Stimulated activated CD8-positive, alpha-beta memory T cell treated with anti-CD3 and anti-CD28 coated beads, Interleukin-4, amount 100 ng/mL, for 48 hours (primary cell): ENCODE measurements at regions not wholly inside any gene's neighbourhood (a gene's known extent, or its start where the extent isn't known, plus 50 kb on each side); places are given as distances from the start of the nearest gene placed in this dataset.

Experiments used
- DNase-seq: peaks from one replicate; pipeline ENCODE4 v3.0.0-alpha.2; 2020

DNA sequence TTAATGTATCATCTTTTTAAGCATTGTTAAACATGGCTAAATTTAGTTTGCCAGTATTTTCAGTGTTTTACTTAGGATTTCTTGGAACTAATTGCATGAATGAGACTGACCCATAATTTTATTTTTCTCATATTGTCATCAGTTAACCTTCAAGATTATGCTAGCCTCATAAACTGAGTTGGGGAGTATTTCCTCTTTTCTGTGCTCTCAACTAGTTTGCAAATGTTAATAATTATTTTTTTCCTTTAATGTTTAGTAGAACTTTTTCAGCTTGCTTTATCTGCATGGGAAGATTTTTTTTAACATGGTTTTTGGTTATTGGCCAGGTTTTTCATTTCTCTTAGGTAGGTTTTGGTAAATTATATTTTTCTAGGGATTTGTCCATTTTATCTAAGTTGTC, 235.4 kb upstream of the SESN3 start:
- no peak for DNase-seq

DNA sequence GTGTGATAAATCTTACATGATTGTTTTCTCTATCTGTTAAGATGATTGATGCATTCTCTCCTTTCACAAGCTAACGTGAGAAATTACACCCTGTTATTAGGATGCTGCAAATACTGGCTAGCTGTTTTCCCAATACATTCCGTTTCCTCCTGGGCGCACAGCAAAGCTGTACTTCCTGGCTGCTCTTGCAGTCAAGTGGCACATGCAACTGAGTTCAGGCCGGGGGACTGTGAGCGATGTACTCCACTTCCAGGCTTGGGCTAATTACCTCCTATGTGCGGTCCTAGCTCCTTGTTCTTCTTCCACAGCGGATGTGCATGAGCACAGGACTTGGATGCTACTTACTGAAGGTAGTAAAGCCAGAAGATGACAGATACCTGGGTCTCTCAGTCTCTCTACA, 234.9 kb upstream of the SESN3 start:
- DNase-seq, result no peak

DNA sequence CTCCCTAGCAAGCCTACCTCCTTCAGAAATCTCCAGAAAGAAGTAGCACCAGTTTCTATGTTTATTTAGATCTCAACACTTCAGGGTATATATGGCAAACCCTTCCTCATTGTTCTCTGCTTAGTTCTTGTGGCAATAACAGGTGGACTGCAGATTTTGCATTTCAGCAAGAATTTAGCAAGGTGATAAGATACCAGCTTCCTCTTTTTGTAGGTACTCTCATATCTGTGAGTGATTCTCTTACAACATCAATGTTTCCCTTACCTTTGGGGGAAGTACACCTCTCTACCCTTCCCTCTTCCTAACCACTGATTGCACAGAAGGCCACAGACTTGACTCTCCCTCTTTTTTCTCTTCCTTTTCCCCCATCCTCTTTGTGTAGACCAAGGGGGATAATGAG, 230.9 kb upstream of the SESN3 start:
- no peak for DNase-seq

DNA sequence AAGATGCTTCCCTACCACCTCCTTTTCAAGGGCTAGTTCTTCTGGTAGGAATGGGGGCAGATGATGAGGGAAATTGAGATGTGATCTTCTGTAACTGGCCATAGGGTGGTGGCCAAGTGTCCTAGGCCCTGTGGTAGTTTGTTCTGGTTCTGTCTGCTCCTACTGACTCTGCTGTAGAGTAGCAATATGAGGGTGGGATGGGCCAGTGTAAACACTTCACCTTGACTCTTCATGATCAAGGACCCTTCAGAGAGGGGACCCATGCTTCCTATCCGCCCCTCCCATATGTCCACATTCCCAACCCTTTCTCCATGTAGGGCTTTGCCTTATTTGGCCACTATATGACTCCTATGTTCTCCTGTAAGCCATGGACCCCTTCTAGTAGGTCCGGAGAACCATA, 230.3 kb upstream of the SESN3 start:
- no peak for DNase-seq

DNA sequence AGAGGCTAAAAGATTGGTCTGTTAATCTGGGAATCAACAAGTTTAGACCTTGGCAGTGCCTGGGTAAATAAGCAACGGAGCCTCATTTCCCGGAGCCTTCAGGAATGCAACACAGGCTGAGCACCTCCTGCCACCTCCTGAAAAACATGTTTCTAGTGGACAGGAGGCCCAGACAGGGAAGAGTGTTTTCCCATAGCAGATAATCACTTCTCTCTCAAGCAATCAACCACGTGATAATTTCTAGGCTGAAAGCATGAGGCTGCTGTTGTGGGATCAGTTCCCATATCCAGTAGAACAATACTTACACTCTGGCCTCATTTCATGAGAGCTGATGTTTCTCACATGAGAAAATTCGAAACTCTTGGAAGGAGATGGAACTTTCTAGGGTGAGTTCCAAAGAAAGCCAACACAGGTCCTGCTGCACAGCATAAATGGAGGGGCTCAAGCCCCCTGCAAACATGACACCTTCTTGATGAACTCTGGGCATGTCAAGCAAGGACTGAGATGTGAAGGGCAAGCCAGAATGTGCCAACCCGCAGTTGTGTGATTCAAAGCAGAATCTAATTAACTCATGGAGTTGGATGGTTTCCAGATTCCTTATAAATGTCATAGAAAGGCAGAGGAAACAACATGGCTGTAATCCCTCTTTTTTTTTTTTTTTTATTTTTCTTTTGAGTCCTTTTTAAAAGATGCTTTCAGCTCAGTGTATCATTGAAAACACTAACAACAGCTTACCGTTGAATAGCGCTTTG, 228.5 kb upstream of the SESN3 start:
- DNase-seq, result no peak

DNA sequence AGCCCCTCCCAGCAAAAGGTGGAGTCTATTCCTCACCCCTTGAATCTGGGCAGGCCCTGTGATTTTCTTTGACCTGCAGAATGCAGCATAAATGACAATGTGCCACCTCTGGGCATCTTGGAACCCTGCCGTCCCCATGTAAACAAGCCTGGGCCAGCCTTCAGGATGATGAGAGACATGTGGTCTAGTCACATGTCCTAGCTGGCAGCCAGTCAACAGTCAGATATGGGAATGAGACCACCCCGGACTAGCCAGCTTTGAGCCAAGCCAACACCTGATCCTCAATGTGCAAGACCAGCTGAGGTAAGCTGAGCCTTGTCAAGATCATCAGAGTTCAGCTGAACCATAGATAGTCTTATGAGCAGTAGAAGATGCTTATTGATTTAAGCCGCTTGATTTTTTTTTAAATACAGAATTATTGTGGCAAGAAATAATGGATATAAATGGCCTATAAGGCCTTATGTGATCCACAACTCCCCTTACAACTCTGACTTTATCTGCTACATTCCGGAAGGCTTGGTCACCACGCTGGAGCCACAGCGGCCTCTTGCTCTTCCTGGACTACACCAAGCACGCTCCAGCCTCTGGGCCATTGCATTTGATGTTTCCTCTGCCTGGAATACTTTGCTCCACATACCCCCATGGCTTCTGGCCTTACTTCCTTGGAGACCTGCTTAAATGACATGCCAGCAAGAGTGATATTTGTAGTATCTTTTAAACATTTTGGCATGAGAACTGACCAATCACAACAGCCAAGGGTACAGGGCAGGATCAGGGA, 225.9 kb upstream of the SESN3 start:
- no peak for DNase-seq

DNA sequence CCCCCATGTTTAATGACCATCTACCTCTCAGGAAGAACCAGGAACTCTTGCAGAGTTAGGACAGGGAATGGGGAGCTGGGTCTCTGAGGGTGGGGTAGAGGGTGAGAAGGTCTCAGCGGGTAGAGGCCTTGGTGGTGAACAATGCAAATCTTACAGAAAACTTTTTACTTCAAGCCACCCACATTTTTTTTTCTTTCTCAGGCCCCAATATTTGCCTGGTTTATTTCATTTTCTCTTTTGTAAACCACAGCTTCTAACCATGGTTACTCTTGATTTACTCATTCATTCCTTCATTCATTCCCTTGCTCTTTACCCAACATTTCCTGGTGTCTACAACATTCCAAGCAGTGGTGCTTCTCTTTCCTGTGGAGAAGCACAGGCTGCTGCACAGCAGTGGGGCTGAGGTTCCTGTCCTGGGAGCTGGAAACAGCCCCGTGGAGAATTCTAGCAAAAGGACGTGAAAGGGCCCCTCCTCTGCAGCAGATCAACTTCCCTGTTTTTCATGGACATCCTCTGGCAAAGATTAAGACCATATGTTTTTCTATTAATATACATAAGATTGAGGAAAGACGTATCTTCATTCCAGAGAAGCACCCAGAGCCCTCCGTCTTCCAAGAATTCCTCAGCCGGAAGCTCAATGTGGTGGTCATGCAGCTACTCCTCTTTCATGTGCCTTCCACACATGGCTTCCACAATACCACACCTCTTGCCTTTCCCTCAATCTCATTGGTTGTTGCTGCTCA, 224.4 kb upstream of the SESN3 start:
- DNase-seq, result no peak

DNA sequence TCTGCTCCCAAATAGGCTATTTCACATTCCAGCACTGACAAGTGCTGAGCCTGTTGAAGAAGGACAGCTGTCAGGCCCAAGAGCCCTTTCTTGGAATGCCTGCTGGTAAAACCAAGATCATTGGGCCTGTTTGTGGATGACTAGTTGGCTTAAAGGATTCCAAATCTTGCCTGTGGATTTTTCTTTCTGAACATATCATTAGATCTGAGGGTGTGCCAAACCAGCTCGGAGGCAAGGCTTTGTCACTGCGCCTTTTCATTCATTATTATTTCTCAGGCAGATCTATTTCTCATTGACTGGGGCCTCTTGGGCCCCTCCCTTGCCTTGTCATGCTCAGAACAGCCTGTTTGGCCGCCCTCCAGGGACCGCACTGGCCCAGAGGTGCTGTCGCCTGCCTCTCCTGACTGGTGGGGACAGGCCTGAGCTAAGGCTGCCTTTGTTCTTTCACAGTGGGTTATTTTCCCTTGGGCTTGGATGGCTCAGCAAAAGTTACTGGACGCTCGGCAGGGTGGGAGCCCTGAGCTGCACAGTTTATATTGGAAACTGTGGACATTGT, 222.7 kb upstream of the SESN3 start:
- DNase-seq, result no peak

DNA sequence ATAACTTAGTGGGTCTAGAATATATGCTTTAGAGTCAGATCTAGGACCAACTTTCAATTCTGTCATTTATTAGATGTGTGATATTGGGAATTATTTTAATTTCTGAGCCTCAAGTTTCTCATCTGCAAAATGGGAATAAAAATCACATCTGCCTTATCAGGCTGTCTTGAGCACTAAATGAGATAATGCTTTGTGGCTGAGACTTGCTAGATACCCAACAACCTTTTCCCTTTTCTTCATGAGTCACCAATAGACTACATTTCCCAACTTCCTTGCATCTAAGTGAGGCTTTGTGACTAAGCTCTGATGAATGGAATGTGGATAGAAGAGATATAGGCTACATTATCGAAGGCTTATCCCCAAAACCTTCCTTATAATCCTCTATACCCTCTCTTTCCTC, 220.7 kb upstream of the SESN3 start:
- DNase-seq, result no peak

DNA sequence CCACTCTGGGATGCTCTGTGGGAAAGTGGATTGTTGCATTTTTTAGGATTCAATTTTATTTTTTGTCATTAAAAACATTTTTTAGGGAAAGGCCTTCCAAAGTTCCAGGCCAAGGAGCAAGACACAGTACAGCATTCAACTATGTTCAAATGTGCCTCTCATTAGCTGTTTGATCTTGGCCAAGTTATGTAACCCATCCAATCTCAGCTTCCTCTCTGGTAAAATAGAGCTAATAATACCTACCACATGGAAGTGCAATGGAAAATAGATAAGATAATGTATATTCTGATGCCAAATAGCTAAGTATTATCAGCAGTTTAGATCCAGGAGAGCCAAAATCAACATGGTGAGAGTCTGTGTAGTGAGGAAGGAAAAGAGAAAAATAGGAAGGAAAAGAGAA, 220.3 kb upstream of the SESN3 start:
- no peak for DNase-seq

DNA sequence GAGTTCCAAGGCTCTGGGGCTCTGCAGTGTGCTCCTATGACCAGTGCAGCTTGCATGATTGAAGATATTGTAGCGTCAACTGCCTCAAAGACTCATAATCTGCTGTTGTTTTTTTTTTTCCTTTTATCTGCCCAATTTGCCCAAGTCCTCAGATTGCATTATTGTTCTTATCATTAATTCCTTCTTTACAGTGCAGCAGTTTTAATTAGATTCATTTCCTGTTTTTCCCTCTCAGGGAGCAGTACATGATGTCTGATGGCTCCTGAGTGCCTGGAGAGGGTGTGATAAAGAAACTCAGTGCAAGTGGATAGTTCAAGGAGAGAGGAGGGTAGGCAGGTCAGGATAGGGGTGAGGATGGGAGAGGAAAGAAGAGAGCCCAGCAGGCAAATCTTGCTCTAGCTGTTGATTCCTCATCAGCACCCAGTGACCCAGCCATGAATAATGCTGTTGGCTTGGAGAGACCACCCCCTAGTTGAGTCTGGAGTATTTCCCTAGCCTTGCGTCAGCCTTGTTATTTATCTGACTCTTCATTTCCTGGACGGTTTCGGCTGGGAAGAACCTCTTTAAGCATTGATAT, 219.6 kb upstream of the SESN3 start:
- no peak for DNase-seq

DNA sequence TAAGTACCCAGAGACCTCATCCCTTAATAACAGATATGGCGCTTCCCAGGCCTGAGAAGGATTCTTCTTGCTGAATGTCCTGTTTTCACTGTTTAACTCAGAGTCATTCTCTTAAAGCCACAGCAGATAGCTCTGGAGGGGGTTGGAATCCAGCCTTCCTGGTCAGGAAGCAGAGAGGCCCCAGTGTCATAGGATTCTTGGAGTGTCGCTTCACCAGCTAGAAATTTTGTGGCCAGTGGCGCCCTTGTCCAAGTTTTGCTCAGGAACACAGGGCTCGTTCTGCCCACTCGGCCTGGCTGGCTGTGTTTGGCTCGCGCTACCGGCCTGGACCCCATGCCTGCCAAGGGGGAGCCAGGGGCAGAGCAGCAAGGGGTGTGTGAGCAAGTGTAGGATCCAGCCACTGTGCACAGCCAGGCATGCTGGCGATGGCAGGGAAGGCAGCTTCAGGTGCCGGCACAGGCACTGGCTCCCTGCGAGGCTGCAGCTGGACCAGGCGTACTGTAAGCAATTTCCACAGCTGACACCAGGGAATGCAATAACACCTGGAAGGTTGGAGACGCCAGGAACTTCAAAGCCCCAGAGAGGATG, 214.8 kb upstream of the SESN3 start:
- no peak for DNase-seq

DNA sequence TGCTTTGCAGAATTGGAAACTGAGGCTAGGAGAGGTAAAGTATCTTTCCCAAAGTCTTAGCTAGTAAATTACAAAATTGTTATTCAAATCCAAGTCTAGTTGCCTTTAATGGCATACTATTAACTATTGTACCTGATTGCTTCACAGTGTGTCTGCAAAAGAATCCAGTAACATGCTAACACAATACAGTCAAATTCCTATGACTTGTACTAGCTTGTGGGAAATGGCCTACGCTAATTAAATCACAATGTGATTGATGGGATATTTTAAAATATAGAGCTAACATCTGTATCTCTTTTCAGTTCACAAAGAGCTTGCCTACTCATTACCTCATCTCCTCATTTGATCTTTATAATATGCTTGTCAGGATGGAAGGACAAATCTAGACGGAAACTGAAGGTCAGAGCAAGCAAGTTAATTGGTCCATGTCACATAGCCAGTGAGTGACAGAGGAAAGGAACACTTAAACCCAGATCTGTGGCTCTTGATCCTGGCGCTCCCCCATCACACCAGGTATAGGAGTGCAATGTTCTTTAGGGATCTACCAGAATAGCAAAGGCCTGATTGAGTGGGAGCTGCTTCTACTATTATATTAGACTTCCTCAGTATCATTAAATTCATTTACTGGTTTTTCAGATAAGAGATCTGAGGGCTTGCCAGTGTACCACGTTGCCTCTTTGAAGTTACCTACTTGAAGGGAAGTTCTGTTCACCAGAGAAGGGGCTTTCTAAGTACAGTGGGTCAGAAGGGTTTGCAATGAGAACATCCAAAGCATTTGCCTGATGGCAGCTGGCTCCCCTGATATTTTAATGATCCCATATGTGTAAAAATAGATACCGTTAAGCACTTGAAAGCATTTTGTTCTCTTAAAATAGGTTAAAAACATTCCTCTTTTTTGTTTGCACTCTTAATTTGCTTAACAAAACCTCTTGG, 213.6 kb upstream of the SESN3 start:
- no peak for DNase-seq

DNA sequence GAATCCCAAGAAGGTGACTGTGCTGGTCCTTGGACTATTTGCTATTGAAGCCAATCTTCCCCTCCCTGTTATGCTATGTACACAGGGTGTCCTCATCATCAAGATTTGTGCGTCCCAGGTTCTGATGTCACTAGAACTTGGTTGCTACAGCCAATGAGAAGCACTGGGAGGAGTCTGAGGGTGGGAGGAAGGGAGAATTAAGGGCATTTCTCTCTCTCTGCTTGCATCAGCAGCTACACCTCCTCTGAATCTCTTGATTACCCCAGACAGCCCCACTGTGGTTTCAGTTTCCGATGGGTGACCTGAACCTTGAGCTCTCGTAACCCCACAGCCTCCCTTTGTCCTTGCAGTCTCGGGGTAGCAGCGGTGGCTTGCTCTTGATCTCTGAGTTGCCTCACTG, 212.4 kb upstream of the SESN3 start:
- DNase-seq, result peak; percentile 37

DNA sequence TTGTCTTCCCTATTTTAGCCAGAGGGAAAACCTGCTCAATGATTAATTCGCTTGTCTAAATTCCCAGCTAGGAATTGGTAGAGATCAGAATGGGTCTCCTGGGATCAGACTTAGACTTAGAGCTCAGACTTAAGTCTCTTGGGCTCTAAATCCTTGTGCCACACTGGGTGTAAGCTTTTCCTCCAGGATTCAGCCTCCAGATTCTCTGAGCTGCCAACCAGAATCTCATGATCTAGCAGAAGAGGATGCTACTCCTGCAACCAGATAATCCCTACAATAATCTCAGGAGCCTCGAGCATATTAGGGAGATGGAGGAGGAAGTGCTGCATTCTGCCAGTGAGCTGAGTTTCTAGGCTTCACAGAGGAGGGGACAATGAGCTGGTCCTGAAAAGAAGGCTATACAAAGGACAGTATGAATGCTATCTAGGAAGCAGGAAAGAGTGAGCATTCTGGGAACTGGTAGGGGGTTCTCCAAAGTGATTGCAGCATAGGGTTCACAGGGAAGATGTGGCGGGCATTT, 211.6 kb upstream of the SESN3 start:
- no peak for DNase-seq

DNA sequence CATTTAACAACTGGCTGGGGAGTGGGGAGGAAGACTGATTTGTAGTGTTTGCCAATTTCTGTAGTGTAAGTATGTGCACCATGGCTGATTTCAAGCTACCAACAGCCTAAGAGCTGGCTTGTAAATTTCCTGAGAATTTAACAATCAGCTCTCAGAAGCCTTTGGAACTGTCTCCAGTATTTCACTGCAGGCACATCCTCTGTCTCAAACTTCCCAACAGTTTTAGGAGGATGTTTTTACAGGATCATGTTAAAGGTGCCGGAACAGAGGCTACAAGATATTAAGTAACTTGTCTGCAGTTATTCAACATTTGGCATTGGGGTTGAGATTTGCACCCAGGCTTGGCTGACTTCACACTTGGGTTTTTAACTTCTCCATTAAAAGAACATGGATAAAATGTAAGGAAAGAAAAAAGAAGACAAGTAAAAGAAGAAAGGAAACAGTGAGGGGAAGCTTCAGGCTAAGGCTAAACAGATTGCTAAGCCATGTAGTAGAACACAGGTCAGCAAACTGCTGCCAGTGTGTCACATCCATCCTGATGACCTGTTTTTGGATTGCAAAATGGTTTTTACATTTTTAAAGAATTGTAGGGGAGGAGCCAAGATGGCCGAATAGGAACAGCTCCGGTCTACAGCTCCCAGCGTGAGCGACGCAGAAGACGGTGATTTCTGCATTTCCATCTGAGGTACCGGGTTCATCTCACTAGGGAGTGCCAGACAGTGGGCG, 204.8 kb upstream of the SESN3 start:
- no peak for DNase-seq

DNA sequence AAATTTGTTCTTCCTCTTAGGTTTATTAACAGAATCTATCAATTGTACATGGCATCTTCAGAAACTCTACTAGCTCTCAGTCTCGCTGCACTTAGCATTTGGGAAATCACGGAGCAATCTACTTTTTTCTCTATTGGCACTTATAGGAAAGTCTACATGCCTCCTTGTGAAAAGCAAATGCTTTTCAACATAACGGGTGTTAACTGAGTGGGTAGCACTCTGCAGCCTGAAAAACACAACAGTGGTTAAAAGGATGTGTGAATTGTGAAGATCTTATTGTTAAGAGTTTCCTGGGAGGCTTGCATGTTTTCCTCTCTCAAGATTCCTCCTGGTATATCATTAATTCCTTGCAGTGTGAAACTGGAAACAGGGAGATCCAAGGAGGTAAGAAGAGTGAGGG, 204.2 kb upstream of the SESN3 start:
- no peak for DNase-seq

DNA sequence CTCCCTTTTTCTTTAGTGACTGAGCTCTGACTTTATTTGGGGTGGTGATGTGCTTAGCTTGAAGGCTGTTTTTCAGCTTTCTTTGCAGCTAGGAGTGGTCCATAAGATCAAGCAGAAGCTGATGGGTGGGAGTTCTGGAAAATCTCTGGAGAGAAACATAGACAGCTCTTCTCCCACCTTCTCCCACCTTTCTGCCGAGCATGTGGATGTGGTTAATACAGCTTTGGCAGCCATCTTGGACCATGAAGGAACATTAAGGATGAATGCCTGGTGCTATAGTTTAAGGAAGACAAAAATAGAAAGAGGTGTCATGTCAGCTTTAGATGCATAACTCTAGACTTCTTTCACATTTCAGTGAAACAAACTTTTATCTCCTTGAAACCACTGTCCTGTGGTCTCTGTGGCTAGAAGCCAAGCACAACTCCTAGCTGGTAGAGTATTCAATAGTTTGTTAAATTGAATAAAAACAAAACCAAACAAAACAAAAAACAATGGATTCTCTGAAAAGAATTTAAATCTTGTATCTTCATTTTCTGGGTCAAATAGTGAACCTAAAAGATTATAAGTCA, 203.6 kb upstream of the SESN3 start:
- DNase-seq, result no peak

DNA sequence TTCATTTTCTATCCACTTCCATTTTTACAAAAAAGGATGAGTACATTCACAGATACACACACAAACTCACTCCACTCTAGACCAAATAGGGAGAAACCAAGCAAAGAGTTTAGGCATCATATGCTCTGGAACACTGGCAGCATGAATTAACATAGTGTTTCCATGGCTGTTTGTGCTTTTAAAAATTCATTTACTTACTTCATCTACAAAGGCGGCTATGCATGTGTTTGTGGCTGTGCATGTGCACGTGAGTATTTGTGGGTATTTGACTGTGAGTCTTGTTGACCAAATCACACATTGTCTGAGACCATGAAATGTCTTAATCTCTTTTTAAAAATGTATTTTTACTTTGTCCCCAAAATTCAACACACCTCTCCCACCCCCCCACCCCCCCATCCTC, 203.0 kb upstream of the SESN3 start:
- DNase-seq, result no peak
